ENCODE measurements at regions not wholly inside any gene's neighbourhood (a gene's known extent, or its start where the extent isn't known, plus 50 kb on each side); places are given as distances from the start of the nearest gene placed in this dataset.
A peak's percentile ranks its signal among the peaks of the same experiment; 100 is the strongest.

GRCh38 chr12:105907982-105908381, 230.8 kb downstream of the NUAK1 start:
- no peak for DNase-seq

- DNase-seq = no peak
Measured at GRCh38 chr12:105910030-105910429, 228.7 kb downstream of the NUAK1 start.

- no peak for DNase-seq
Measured at GRCh38 chr12:105911966-105912365, 226.8 kb downstream of the NUAK1 start.

- no peak for DNase-seq
Measured at GRCh38 chr12:105912882-105913678, 225.7 kb downstream of the NUAK1 start.

GRCh38 chr12:105915997-105916759, 222.6 kb downstream of the NUAK1 start:
- DNase-seq = no peak

GRCh38 chr12:105916760-105917039, 222.1 kb downstream of the NUAK1 start:
- no peak for DNase-seq

GRCh38 chr12:105920161-105920684, 218.5 kb downstream of the NUAK1 start:
- peak in 1 of 2 donors; percentile 34 for DNase-seq

- no peak for DNase-seq
Measured at GRCh38 chr12:105921055-105921454, 217.7 kb downstream of the NUAK1 start.

GRCh38 chr12:105921872-105922669, 216.7 kb downstream of the NUAK1 start:
- DNase-seq = peak in 1 of 2 donors; percentile 44

GRCh38 chr12:105922670-105923102, 216.1 kb downstream of the NUAK1 start:
- no peak for DNase-seq

- DNase-seq = no peak
Measured at GRCh38 chr12:105924526-105925208, 214.1 kb downstream of the NUAK1 start.

- no peak for DNase-seq
Measured at GRCh38 chr12:105927564-105927963, 211.2 kb downstream of the NUAK1 start.

- DNase-seq = no peak
Measured at GRCh38 chr12:105928436-105928835, 210.3 kb downstream of the NUAK1 start.

GRCh38 chr12:105929192-105929591, 209.6 kb downstream of the NUAK1 start:
- DNase-seq = no peak

GRCh38 chr12:105930557-105931503, 207.9 kb downstream of the NUAK1 start:
- DNase-seq = no peak

GRCh38 chr12:105931762-105932570, 206.8 kb downstream of the NUAK1 start:
- no peak for DNase-seq

- DNase-seq = no peak
Measured at GRCh38 chr12:105933671-105934665, 204.8 kb downstream of the NUAK1 start.

- DNase-seq = no peak
Measured at GRCh38 chr12:105935106-105935505, 203.6 kb downstream of the NUAK1 start.

- no peak for DNase-seq
Measured at GRCh38 chr12:105935981-105936380, 202.8 kb downstream of the NUAK1 start.

Data from hippocampal formation (tissue), 2 donors.